SHP77 (cell line): ENCODE measurements at regions not wholly inside any gene's neighbourhood (a gene's known extent, or its start where the extent isn't known, plus 50 kb on each side); places are given as distances from the start of the nearest gene placed in this dataset.
A peak's percentile ranks its signal among the peaks of the same experiment; 100 is the strongest.

Experiments
- DNase-seq, 2 experiments: peaks; one replicate each; lab custom pipeline; 2025; lab: John Stamatoyannopoulos, UW

DNA sequence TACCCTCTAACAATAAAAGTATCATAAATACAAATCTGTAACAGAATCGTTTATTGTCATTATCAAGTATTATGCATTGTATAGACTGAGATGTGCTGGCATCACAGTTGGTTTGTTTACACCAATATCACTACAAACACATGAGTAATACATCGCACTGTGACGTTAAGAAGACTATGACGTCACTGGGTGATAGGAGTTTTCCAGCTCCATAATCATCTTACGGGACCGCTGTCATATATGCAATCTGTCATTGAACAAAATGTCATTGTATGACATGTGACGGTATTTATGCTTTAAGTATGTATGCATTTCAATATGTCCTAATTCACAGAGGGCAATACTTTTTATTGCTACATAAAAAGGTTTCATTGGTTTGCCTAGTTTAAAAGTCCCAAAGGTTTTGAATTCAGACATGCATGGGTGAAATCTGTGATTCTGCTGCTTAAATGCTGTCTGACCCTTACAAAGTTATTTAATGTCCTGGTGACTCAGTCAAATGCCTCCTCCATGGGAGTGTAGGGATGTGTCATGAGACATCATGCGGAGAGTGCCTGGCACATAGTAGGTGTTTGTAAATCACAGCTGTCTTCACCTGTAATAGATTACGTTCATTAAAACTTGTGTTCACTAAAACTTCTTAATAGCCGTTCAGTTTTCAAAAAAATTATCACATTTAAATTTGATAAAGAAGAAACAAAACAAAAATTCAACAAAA, 160.7 kb upstream of the PDE10A start:
- DNase-seq, result no peak

DNA sequence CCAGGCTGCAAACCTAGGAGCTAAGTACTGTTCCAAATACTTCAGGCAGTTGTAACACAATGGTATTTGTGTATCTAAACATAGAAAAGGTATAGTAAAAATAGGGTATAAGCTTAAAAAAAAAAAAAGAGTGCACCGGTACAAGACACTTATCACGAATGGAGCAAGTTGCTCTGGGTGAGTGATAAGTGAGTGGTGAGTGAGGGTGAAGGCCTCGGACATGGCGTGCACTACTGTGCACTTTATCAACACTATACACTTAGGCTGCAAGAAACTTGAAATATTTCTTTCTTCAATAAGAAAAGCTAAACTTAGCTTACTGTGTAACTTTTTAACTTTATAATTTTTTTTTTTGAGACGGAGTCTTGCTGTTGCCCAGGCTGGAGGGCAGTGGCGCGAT, 159.5 kb upstream of the PDE10A start:
- no peak for DNase-seq

- DNase-seq, result no peak
Measured at GRCh38 chr6:165821754-165822153, 158.7 kb upstream of the PDE10A start.

DNA sequence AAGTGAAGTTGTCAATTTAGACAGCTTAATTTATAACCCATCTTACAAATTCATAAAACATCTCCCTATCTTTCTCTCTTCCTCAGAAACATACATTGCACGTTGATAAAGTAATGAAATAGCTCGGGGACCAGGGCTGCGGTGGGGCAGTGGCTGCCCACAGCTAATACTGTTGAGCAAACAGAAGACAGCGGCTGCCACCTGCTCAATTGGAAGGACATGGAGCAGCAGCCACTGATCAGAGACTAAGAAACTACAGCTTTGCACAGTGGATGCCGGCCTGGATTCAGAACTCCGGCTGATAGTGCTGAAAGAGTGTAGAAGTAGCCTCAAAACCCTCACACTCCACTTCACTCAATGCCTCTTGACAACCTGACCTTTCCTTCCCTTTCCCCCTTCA, 157.9 kb upstream of the PDE10A start:
- DNase-seq, result peak; percentile 63 to 77

DNA sequence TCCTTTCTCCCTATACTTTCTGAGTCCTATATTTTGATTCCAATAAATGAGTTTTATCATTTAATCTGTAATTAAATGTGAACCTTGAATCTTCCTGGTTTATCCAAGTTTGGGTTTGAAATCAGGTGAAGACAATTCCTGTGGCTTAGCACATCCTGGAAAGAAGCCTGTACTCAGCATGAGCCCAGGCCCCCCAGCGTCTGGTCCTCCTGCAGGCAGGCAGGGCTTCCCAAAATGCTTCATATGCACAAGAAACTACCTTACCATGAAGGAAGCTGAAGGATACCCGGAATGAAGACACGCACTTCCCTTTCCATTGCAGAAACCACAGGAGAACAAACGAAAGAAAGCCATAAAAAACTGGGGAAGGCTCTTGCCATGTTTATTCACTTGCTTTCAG, 157.4 kb upstream of the PDE10A start:
- DNase-seq, result no peak

DNA sequence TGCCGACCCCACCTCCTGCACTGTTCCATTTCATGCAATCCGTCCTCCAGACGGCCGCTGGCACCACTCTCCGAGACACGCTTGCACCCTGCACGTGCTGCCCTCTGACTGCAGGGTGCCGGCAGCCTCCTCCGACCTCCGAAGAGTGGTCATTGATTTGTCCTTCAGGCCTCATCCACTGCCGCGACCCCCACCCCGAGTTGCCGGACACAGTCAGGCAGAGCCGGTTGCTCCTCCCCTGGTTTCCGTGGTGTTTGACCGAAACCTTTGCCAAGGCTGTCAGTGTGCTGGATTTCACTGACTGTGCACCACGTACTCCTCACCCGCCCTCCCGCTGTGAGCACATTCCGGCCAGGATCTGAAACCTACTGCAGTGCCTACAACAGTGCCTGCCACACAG, 156.4 kb upstream of the PDE10A start:
- DNase-seq, result no peak

DNA sequence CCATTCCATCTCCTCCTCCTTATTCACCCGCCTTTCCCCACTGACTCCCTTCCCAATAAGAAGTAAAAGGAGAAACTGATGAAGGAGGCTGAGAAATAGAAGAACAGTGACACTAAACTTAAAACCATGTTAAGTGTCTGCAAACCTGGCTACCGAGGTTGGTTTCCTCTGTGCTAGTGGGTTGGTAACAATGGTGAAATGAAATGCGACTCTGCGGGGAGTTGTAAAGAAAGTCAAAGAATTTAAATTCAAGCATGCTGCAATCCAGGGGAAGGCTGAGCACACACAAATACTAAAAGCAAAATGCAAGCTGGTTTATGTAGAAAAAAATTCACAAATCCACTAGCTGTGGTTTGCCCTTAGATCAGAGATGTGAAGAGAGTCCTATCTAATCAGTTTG, 155.2 kb upstream of the PDE10A start:
- no peak for DNase-seq

- DNase-seq, result no peak
Measured at GRCh38 chr6:165817771-165818170, 154.7 kb upstream of the PDE10A start.

DNA sequence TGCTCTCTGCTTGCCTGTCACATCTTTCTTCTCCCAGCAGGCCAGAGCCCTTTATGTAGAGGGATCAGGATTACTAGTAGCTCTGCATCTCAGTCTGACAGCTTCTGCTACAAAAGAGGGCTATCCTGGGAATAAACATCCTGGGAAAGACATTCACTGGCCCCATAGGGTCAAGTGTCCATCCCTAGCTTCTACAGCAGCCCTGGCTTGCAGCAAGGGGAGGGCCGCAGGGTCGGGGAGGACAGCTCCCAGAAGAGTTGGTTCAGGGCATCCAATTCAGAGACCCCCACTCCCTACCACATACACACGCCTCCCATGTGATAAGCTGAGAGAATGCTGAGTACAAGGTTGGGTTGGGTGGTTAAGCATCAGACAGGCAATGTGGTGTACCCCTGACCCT, 154.1 kb upstream of the PDE10A start:
- no peak for DNase-seq

DNA sequence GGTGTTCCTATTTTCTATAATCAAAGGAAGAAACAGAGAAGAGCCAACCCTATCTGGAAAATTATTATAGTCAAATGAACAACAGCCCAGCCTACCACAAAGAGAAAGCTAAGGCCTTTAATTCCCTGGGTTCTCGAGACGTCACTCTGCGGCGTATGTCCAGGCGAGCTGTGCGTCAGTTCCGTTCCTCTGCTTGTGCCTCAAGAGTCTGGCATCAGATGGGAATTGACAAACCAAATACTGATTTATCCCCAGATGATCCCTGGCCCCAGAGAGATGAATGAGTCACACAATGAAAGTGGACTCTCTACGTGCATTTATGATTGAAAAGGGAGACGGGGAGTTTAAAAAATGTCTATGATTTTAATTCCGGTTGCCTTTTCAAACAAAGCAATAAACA, 151.6 kb upstream of the PDE10A start:
- DNase-seq, result peak; percentile 8 to 69

GRCh38 chr6:165811512-165811911, 148.5 kb upstream of the PDE10A start:
- DNase-seq, result no peak

- DNase-seq, result no peak
Measured at GRCh38 chr6:165808021-165808420, 145.0 kb upstream of the PDE10A start.

GRCh38 chr6:165807249-165807960, 144.4 kb upstream of the PDE10A start:
- DNase-seq, result no peak

GRCh38 chr6:165806126-165806810, 143.2 kb upstream of the PDE10A start:
- no peak for DNase-seq

DNA sequence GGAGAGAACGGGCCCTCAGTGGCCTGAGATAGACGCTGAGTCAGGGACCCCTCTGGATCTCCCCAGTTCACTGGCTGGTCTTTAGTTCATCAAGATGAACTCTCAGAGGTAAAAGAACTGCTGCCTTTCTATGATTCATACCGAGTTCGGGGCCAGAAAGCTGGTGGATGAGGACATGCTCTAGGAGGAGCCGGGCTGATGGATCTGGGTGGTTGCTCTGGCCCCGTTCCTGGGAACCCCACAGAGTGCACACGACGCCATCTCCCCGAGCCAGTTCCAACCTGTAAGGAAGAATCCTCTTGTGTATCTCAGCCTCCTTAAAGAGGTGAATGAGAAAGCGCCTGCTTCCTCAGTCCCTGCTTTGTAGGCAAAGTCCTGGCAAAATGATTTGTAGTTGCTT, 142.6 kb upstream of the PDE10A start:
- no peak for DNase-seq

- DNase-seq, result no peak
Measured at GRCh38 chr6:165805067-165805555, 142.1 kb upstream of the PDE10A start.

GRCh38 chr6:165804331-165805066, 141.5 kb upstream of the PDE10A start:
- no peak for DNase-seq

- no peak for DNase-seq
Measured at GRCh38 chr6:165800337-165800736, 137.3 kb upstream of the PDE10A start.

- no peak for DNase-seq
Measured at GRCh38 chr6:165799391-165800153, 136.5 kb upstream of the PDE10A start.

DNA sequence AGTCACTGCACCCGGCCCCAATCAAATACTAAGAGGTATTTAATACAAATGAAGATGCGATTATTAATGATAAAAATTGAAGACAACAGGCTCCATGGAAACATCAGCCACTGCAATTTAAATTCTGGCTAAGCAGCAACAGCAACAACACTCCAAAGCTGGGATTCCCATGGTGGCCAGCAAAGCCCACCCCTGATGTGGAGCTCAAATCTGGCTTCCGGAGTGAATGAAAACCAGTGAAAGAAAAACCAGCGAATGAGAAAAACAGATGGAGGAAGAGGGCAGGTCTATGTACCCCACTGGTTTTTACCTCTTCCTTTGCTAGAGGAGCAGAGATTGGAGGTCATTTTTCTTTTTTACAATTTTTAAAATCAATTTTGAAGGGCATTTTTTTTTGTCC, 135.9 kb upstream of the PDE10A start:
- no peak for DNase-seq

DNA sequence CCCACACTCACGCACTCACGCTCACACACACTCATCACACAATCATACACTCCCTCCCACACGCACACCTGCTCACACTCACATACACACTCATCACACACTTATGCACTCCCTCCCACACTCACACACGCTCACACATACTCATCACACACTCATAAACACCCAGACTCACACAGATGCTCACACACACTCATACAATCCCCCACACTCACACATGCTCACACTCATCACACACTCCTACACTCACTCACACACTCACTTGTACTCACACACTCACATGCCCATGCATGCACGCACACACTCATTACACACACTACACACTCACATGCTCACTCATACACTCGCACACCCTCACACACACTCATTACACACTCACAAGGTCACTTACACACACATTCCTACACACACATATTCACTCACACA, 131.1 kb upstream of the PDE10A start:
- DNase-seq, result no peak
